ENCODE measurements at regions not wholly inside any gene's neighbourhood (a gene's known extent, or its start where the extent isn't known, plus 50 kb on each side); places are given as distances from the start of the nearest gene placed in this dataset.

GRCh38 chr18:44039826-44040225, 640.9 kb upstream of the SETBP1 start:
- H3K79me2 ChIP-seq, result no peaks in the 10 kb centered on the region
- no peaks in the 10 kb centered on the region for H3K9me3 ChIP-seq (ENCODE audit: control insufficient read depth, low read length)
- H3K27me3 ChIP-seq (ENCODE audit: control insufficient read depth, insufficient read depth, low read length), result no peaks in the 10 kb centered on the region
- no peaks in the 10 kb centered on the region for H3K4me1 ChIP-seq
- no peaks in the 10 kb centered on the region for H3K36me3 ChIP-seq (ENCODE audit: control insufficient read depth, insufficient read depth, low read length)
- no peak overlapping the region for H3K4me3 ChIP-seq (ENCODE audit: low read depth, low read length)
- H3K9ac ChIP-seq, result no peak overlapping the region
- no peak overlapping the region for H3K4me2 ChIP-seq (ENCODE audit: low read length)
- no peak for TF ChIP-seq CTCF (IDR thresholded peaks at IDR 0.05)
- H3K27ac ChIP-seq, result no peak overlapping the region
- H2AFZ ChIP-seq, result no peak overlapping the region

DNA sequence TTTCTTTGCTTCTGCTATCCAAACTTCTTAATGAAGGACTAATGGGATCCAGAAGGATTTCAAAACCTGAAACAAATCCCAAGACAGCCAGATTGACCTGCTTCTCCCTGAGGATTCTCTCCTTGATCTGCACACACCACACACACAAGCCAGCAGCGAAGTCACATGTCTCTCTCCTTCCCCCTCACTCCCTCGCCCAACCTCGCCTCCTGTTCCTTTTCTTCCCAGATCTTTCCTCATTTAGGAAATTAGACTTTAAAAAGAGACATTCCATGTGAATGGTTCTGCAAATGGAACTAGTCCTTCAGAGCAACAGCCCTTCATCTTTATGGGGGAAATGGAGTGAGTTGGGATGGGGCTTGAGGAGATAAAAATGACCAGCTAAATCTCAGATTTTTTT, 639.1 kb upstream of the SETBP1 start:
- Histone ChIP-seq H3K36me3 (ENCODE audit: control insufficient read depth, insufficient read depth, low read length) (no peaks in the 10 kb centered on the region), H3K4me1 (no peaks in the 10 kb centered on the region), H3K4me3 (ENCODE audit: low read depth, low read length) (no peak overlapping the region), H3K27me3 (ENCODE audit: control insufficient read depth, insufficient read depth, low read length) (no peaks in the 10 kb centered on the region), H3K4me2 (ENCODE audit: low read length) (no peak overlapping the region), H3K79me2 (no peaks in the 10 kb centered on the region), H2AFZ (no peak overlapping the region), H3K27ac (no peak overlapping the region), H3K9me3 (ENCODE audit: control insufficient read depth, low read length) (no peaks in the 10 kb centered on the region), H3K9ac (no peak overlapping the region)
- TF ChIP-seq CTCF (IDR thresholded peaks at IDR 0.05), result no peak

DNA sequence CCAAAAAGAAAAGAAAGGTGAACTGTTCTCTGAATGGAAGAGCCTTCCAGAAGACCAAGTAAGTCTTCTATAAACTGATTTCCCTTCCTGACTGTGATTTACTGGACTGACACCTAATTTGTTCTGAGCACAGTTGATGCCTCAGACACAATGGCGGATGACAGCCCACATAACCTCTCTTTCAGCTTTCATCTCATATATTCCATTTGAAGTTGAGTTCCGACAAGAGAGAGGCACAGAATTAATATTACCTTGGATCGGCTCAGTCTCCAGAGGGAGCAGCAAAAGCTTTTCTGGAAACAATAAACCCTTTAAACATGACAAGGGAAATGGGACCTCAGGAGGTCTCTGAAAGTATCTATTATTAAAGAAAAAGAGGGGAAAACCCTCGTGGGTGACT, 638.7 kb upstream of the SETBP1 start:
- Histone ChIP-seq H3K9me3 (ENCODE audit: control insufficient read depth, low read length) (no peaks in the 10 kb centered on the region), H3K4me2 (ENCODE audit: low read length) (no peak overlapping the region), H3K9ac (no peak overlapping the region), H3K4me3 (ENCODE audit: low read depth, low read length) (no peak overlapping the region), H3K27me3 (ENCODE audit: control insufficient read depth, insufficient read depth, low read length) (no peaks in the 10 kb centered on the region), H3K79me2 (no peaks in the 10 kb centered on the region), H3K4me1 (no peaks in the 10 kb centered on the region), H2AFZ (no peak overlapping the region), H3K36me3 (ENCODE audit: control insufficient read depth, insufficient read depth, low read length) (no peaks in the 10 kb centered on the region), H3K27ac (no peak overlapping the region)
- no peak for TF ChIP-seq CTCF (IDR thresholded peaks at IDR 0.05)

DNA sequence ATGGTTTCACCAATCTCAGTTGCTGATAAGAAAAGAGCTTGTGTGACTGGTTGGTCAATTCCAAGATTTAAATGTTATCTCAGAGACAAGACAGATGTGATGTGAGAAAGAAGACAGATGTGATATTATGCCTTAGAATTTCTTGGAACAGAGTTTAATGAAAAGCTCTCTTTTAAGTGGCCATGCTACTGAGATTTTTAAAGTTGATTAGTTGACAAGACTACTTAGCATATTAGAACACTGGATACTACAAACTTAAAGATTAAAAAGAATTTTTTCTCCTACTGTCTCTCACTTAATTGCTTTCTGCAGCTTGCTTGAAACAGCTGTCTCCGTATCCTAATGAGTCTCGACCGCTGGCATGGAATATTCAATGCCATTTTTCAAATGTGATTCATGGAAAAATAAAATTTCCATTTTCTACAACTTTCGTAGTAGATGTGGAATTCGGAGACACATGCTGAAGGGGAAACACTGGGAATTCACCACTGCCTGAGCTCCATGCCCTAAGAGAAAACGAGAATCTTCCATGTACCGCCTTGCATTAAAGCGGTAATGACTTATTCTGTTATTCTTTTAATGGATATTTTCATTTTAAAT, 634.2 kb upstream of the SETBP1 start:
- H3K27me3 ChIP-seq (ENCODE audit: control insufficient read depth, insufficient read depth, low read length), result no peaks in the 10 kb centered on the region
- no peak overlapping the region for H3K27ac ChIP-seq
- H2AFZ ChIP-seq, result no peak overlapping the region
- H3K4me3 ChIP-seq (ENCODE audit: low read depth, low read length), result no peak overlapping the region
- no peaks in the 10 kb centered on the region for H3K4me1 ChIP-seq
- no peak for TF ChIP-seq CTCF (IDR thresholded peaks at IDR 0.05)
- no peak overlapping the region for H3K4me2 ChIP-seq (ENCODE audit: low read length)
- no peaks in the 10 kb centered on the region for H3K9me3 ChIP-seq (ENCODE audit: control insufficient read depth, low read length)
- no peaks in the 10 kb centered on the region for H3K36me3 ChIP-seq (ENCODE audit: control insufficient read depth, insufficient read depth, low read length)
- H3K9ac ChIP-seq, result no peak overlapping the region
- no peaks in the 10 kb centered on the region for H3K79me2 ChIP-seq

DNA sequence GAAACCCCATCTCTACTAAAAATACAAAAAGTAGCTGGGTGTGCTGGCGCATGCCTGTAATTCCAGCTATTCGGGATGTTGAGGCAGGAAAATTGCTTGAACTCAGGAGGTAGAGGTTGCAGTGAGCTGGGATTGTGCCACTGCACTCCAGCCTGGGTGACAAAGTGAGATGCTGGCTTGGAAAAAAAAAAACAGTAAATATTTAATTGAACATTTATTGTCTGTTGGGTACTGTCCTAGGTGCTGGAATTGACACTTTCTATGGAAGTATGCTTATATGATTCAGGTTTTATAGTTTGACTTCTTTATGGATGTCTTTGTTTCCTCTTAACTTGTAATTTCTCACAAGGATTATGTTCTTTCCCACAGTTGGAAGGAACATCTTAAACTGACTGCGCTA, 633.1 kb upstream of the SETBP1 start:
- Histone ChIP-seq H3K9ac (no peak overlapping the region), H3K4me1 (no peaks in the 10 kb centered on the region), H3K27ac (no peak overlapping the region), H3K27me3 (ENCODE audit: control insufficient read depth, insufficient read depth, low read length) (no peaks in the 10 kb centered on the region), H3K4me3 (ENCODE audit: low read depth, low read length) (no peak overlapping the region), H3K9me3 (ENCODE audit: control insufficient read depth, low read length) (no peaks in the 10 kb centered on the region), H3K79me2 (no peaks in the 10 kb centered on the region), H3K4me2 (ENCODE audit: low read length) (no peak overlapping the region), H3K36me3 (ENCODE audit: control insufficient read depth, insufficient read depth, low read length) (no peaks in the 10 kb centered on the region), H2AFZ (no peak overlapping the region)
- no peak for TF ChIP-seq CTCF (IDR thresholded peaks at IDR 0.05)
